T47D (cell line): ENCODE measurements at regions not wholly inside any gene's neighbourhood (a gene's known extent, or its start where the extent isn't known, plus 50 kb on each side); places are given as distances from the start of the nearest gene placed in this dataset.

Source experiments
- DNase-seq, 2 experiments: peaks; one replicate each; pipeline versions ENCODE4 v3.0.0 to v3.0.0-alpha.2; 2011 to 2012; ENCODE audit warnings: low read depth in 1 of 2, low spot score in 1 of 2
- JUND ChIP-seq: IDR thresholded peaks from 2 replicates; pipeline ENCODE4 v1.6.1; 2012; ENCODE audit warnings: low read depth
- in situ Hi-C: cut with HindIII; loops from 2 replicates; pipeline ENCODE4 v1.10.0; 2016; ENCODE audit warnings: low sequenced_read_pairs, low pct_unique_long_range_greater_than_20kb

- in situ Hi-C loops: no loop called here
- TF ChIP-seq JUND: no peak
- no peak for DNase-seq
Observed at GRCh38 chr7:121603886-121604285, 207.8 kb upstream of the FAM3C start.

- DNase-seq: no peak
- in situ Hi-C loops: no loop called here
- TF ChIP-seq JUND: no peak
Observed at GRCh38 chr7:121599887-121600286, 203.8 kb upstream of the FAM3C start.

DNA sequence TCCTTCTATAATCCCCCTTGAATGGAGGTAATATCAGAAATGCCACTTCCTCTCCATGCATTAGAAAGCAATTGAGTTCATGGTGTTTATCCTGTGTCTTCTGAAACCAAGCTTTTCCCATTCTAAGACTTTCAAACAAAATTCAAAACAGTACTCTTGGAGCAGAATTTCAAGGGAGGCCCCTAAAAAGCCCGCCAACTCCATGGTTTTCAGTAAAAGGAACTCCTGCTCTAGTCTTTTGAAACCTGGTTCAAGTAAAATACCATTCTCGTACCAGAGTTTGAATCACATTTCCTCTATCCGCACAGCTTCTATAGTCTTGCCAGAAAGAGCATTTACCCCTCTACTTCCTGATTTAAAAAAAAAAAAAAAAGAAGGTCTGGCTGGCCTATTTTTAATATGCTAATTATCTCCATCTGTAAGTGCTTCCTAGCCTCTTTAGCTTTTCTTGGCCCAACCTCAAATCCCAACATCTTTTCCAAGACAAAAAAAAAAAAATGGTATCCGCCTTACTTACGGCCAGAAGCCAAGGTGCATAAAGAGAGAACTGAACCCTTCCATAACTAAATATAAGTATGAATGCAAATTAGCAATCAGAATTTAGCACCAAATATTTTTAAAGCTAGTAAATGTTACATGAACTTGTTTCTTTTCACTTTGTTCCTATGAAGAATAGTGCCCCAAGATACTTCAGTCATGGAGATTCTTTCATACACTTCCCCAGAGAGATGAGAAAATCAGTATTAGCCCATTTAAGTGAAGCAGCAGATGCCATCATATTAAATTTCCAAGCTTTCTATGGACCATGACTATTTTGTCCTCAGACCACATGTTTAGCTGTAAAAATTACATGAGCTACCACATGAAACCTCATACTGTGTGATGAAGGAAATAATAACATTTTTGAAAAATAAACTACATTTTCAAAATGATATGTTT, 199.9 kb upstream of the FAM3C start:
- in situ Hi-C loops: no loop called here
- DNase-seq: no peak
- no peak for TF ChIP-seq JUND

GRCh38 chr7:121591926-121592325, 195.8 kb upstream of the FAM3C start:
- TF ChIP-seq JUND: no peak
- in situ Hi-C loops: no loop called here
- no peak for DNase-seq

GRCh38 chr7:121587435-121587834, 191.3 kb upstream of the FAM3C start:
- no peak for DNase-seq
- no peak for TF ChIP-seq JUND
- in situ Hi-C loops: no loop called here

DNA sequence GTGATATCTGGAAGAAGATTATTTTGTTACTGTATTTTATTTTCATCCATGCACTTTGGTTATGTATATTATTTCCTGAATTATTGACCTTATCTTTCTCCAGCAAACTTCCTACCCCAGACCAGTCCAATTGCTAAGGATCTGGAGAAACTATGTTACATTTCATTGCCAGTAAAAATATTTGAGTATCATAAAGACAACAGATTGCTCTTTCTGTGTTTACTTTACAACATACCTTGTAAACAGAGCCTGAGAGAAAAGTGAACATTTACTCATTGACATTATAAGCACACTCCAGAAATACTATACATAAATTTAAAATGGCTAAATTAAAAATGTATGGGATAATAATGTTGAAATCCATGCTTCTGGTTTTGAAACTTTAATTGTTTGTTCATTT, 186.2 kb upstream of the FAM3C start:
- peak; percentile 2 to 39 for DNase-seq
- peak; percentile 33; the same call in 1 of the 2 replicates for TF ChIP-seq JUND
- in situ Hi-C loops: no loop called here

DNA sequence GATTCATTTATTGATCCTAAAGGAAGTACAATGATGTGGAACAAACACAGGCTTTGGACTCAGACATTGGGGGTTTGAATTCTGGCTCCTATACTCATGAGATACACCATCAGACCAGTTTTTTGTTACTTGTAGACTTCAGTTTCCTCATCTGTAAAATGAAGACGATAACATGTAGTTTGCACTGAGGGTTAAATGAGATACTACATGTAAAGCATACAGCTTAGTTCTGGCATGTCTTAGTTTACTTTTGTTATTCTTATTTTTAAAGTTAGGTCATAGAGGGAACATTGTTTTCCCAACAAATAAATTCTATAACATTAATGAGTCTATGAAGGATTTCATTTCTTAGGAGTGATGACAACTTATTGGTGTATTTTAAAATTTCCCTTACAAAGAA, 183.5 kb upstream of the FAM3C start:
- no peak for DNase-seq
- in situ Hi-C loops: no loop called here
- TF ChIP-seq JUND: no peak

GRCh38 chr7:121578669-121579068, 182.6 kb upstream of the FAM3C start:
- no peak for DNase-seq
- in situ Hi-C loops: no loop called here
- TF ChIP-seq JUND: no peak

GRCh38 chr7:121576148-121576917, 180.2 kb upstream of the FAM3C start:
- no peak for TF ChIP-seq JUND
- DNase-seq: no peak
- in situ Hi-C loops: no loop called here

DNA sequence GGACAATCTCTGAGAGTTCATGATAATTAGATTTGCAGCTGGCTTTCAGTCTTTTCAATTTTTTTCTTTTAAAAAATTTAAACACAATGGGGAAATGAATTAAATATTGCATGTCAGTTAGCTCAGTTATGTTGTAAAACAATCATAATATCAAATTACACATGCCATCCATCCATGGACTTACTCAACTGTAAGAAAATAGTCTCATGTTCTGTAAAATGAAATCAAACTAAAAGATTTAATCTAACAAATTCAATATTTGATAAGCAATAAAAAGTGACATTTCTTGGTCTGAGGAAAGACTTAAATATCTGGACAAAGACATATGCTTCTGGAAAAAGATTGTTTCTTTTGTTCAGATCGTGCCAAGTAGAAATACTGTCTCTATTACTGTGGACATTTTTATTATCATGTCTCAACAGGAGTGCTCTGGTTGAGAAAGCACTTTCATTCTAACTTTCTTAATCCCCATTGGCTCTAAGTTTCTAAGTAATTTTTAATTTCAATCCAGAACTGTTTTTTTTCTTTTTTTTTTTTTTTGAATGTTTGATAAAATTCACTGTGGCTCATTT, 179.2 kb upstream of the FAM3C start:
- in situ Hi-C loops: no loop called here
- TF ChIP-seq JUND: no peak
- no peak for DNase-seq

DNA sequence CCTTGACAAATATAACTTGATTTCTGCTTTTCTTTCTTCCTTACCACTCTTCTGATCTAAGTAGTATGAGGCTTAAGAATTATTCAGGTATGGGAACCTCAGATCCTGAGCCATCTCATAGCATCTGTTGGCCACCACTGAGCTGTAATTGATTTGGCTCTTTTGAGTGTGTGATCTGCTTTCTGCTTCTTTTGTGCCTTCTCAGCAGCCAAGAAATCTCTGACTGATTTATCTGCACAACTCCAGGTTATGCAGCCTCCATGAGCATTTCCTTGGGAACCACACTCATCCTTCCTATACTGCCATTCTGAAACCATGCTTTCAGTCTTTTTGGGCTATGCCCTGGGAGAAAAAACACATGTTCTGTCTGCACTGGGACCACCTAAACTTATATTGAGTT, 178.0 kb upstream of the FAM3C start:
- no peak for DNase-seq
- no peak for TF ChIP-seq JUND
- in situ Hi-C loops: no loop called here

DNA sequence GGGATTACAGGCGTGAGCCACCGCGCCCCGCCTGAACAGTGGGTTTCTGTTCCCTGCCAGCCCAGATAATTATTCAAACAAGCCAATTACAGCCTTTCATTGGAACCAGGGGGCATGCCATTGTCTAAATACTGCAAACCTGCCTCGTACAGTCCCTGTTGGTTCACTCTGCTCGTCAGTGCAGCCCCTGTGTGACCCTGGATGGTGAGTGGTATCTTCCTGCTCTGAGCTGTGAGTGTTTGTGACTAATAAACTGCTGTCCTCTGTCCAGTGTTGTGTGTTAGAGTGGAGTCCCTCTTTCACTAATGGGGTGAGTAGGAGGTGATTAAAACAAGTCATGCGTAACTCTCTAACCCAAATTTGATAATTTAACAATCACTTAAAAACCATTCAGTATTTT, 176.5 kb upstream of the FAM3C start:
- TF ChIP-seq JUND: no peak
- DNase-seq: no peak
- in situ Hi-C loops: no loop called here

DNA sequence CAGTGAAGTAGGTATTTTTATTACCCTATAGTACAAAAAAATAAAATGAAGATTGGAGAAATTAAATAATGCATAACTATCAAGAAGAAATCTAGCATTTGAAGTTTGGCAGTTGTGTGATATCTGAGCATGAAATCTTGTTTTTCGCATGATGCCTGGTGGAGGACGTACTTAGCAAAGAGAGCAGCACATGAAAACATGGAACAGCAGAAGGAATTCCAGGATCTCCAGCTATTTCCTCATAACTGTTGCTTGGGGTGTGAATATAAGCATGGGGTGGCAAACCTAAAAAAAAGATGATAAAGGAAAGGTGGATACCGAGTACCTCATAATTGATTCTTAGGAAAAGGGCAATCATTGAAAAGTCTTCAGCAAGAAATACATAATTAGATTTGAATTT, 174.3 kb upstream of the FAM3C start:
- no peak for TF ChIP-seq JUND
- no peak for DNase-seq
- in situ Hi-C loops: no loop called here
